HEK293T (cell line): ENCODE measurements at regions not wholly inside any gene's neighbourhood (a gene's known extent, or its start where the extent isn't known, plus 50 kb on each side); places are given as distances from the start of the nearest gene placed in this dataset.

Experiments used
- BHLHE40 ChIP-seq: fragments of 450-650 bp; IDR thresholded peaks from 2 replicates; pipeline ENCODE4 v1.6.1; 2016; ENCODE audit warnings: mild to moderate bottlenecking, moderate library complexity, borderline replicate concordance
- CTBP1 ChIP-seq: fragments of 450-650 bp; IDR thresholded peaks from 2 replicates; pipeline ENCODE4 v1.6.1; 2016; ENCODE audit warnings: borderline replicate concordance
- FOXA1 ChIP-seq: fragments of 450-650 bp; IDR thresholded peaks from 2 replicates; pipeline ENCODE4 v1.6.1; 2016; ENCODE audit warnings: mild to moderate bottlenecking
- FOXK2 ChIP-seq: fragments of 450-650 bp; IDR thresholded peaks from 2 replicates; pipeline ENCODE4 v1.6.1; 2016; ENCODE audit warnings: mild to moderate bottlenecking
- HDGF ChIP-seq: fragments of 450-650 bp; IDR thresholded peaks from 2 replicates; pipeline ENCODE4 v1.6.1; 2017; ENCODE audit warnings: antibody characterized with exemption, borderline replicate concordance
- SP1 ChIP-seq: fragments of 450-650 bp; IDR thresholded peaks from 2 replicates; pipeline ENCODE4 v1.6.1; 2017
- TARDBP ChIP-seq: fragments of 450-650 bp; IDR thresholded peaks from 2 replicates; pipeline ENCODE4 v1.6.1; 2016
- TF ChIP-seq, protein P1 (sequence below): fragments of 450-650 bp; IDR thresholded peaks from 2 replicates; pipeline ENCODE4 v1.6.1; 2016

DNA sequence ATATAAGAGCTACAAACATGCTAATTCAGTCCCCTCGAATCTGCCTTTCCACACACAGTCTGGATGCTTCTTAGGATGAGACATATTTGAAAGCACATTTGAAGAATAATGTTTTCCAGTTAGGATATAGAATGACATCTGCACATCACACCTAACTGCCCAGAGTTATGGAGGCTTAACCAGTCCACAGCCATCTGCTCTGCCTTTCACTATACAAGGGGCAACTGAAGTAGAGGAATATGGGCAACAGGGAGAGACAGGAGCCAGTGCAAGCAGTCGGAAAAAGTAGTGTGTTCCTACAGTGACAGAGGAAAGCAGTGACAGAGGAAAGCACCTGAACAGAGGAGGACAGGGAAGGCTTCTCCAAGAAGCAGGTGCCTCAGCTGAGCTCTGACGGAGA, 79.0 kb upstream of the CLDN18 start:
- no peak for TF ChIP-seq TARDBP
- TF ChIP-seq HDGF = no peak
- TF ChIP-seq FOXK2 = no peak
- no peak for TF ChIP-seq SP1
- TF ChIP-seq FOXA1 = no peak
- no peak for TF ChIP-seq CTBP1
- TF ChIP-seq BHLHE40 = no peak
- TF ChIP-seq, protein P1, sequence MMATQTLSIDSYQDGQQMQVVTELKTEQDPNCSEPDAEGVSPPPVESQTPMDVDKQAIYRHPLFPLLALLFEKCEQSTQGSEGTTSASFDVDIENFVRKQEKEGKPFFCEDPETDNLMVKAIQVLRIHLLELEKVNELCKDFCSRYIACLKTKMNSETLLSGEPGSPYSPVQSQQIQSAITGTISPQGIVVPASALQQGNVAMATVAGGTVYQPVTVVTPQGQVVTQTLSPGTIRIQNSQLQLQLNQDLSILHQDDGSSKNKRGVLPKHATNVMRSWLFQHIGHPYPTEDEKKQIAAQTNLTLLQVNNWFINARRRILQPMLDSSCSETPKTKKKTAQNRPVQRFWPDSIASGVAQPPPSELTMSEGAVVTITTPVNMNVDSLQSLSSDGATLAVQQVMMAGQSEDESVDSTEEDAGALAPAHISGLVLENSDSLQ = no peak
